Activated CD4-positive, CD25-positive, alpha-beta regulatory T cell (primary cell): ENCODE measurements at regions not wholly inside any gene's neighbourhood (a gene's known extent, or its start where the extent isn't known, plus 50 kb on each side); places are given as distances from the start of the nearest gene placed in this dataset.
"Not testable (repeated sequence)": the region's sequence is repeated elsewhere in the genome, so short reads cannot be mapped to it uniquely, and the experiment has no call there.

Source experiments
- DNase-seq, 4 experiments: peaks; one replicate each; lab custom pipeline; 2025; lab: John Stamatoyannopoulos, UW

- DNase-seq, result no peak
Measured at GRCh38 chr2:180829836-180830235, 150.6 kb upstream of the UBE2E3 start.

GRCh38 chr2:180829261-180829660 lies 151.1 kb upstream of the UBE2E3 start:
- no peak for DNase-seq

- no peak for DNase-seq
Measured at GRCh38 chr2:180828756-180829155, 151.6 kb upstream of the UBE2E3 start.

GRCh38 chr2:180823546-180824141 lies 156.8 kb upstream of the UBE2E3 start:
- no peak for DNase-seq

- no peak for DNase-seq
Measured at GRCh38 chr2:180819106-180819505, 161.3 kb upstream of the UBE2E3 start.

- DNase-seq, result not testable (repeated sequence)
Measured at GRCh38 chr2:180818700-180819099, 161.7 kb upstream of the UBE2E3 start.

GRCh38 chr2:180799141-180799540 lies 181.3 kb upstream of the UBE2E3 start:
- DNase-seq, result no peak

GRCh38 chr2:180790891-180791290 lies 189.5 kb upstream of the UBE2E3 start:
- no peak for DNase-seq

- no peak for DNase-seq
Measured at GRCh38 chr2:180787330-180787729, 193.1 kb upstream of the UBE2E3 start.

- no peak for DNase-seq
Measured at GRCh38 chr2:180781276-180781675, 199.1 kb upstream of the UBE2E3 start.

- DNase-seq, result no peak
Measured at GRCh38 chr2:180778291-180778690, 202.1 kb upstream of the UBE2E3 start.

- no peak for DNase-seq
Measured at GRCh38 chr2:180776921-180777320, 203.5 kb upstream of the UBE2E3 start.

GRCh38 chr2:180775711-180776110 lies 204.7 kb upstream of the UBE2E3 start:
- DNase-seq, result no peak

GRCh38 chr2:180765316-180765715 lies 215.1 kb upstream of the UBE2E3 start:
- DNase-seq, result not testable (repeated sequence)

- no peak for DNase-seq
Measured at GRCh38 chr2:180763263-180763989, 217.0 kb upstream of the UBE2E3 start.

- no peak for DNase-seq
Measured at GRCh38 chr2:180761224-180761623, 219.2 kb upstream of the UBE2E3 start.

GRCh38 chr2:180759631-180760030 lies 220.8 kb upstream of the UBE2E3 start:
- no peak for DNase-seq

- no peak for DNase-seq
Measured at GRCh38 chr2:180753809-180754761, 226.3 kb upstream of the UBE2E3 start.

GRCh38 chr2:180751306-180751920 lies 229.0 kb upstream of the UBE2E3 start:
- DNase-seq, result no peak

GRCh38 chr2:180747728-180748127 lies 232.7 kb upstream of the UBE2E3 start:
- no peak for DNase-seq

- DNase-seq, result no peak
Measured at GRCh38 chr2:180743401-180743800, 237.0 kb upstream of the UBE2E3 start.

- no peak for DNase-seq
Measured at GRCh38 chr2:180742801-180743200, 237.6 kb upstream of the UBE2E3 start.
